Osteoblast (primary cell): ENCODE measurements at regions not wholly inside any gene's neighbourhood (a gene's known extent, or its start where the extent isn't known, plus 50 kb on each side); places are given as distances from the start of the nearest gene placed in this dataset.

Experiments
- DNase-seq: peaks from one replicate; pipeline ENCODE4 v3.0.0; 2011; ENCODE audit warnings: low spot score, mixed read lengths; ENCODE audit not compliant: insufficient read length; ENCODE audit errors: missing footprints
- H2AFZ ChIP-seq: 2 replicates; pipeline ENCODE4 v1.6.0; 2011; ENCODE audit warnings: mild to moderate bottlenecking, low read length
- H3K27ac ChIP-seq: 2 replicates; pipeline ENCODE4 v1.5.1; 2011; ENCODE audit warnings: mild to moderate bottlenecking, low read depth, low read length, moderate library complexity
- H3K27me3 ChIP-seq: 2 replicates; pipeline ENCODE4 v1.6.0; 2012; ENCODE audit warnings: mild to moderate bottlenecking, control low read depth, inconsistent platforms, low read length, moderate library complexity; ENCODE audit not compliant: insufficient read depth
- H3K36me3 ChIP-seq: 2 replicates; pipeline ENCODE4 v1.5.1; 2011; ENCODE audit warnings: mild to moderate bottlenecking, low read length, control low read depth, moderate library complexity; ENCODE audit not compliant: insufficient read depth
- H3K4me1 ChIP-seq: 2 replicates; pipeline ENCODE4 v1.5.1; 2011; ENCODE audit warnings: mild to moderate bottlenecking, low read length, control low read depth, moderate library complexity; ENCODE audit not compliant: insufficient read depth
- H3K4me2 ChIP-seq: 2 replicates; pipeline ENCODE4 v1.6.0; 2011; ENCODE audit warnings: mild to moderate bottlenecking, low read length; ENCODE audit not compliant: insufficient read depth
- H3K4me3 ChIP-seq: fragments of 200-600 bp; sonication (generic); 3 replicates; pipeline ENCODE4 v1.5.1; 2012; ENCODE audit warnings: mild to moderate bottlenecking, low read length, inconsistent platforms; ENCODE audit not compliant: insufficient read depth
- H3K79me2 ChIP-seq: 2 replicates; pipeline ENCODE4 v1.6.0; 2012; ENCODE audit warnings: mild to moderate bottlenecking, low read length, control low read depth, inconsistent platforms; ENCODE audit not compliant: insufficient read depth
- H3K9me3 ChIP-seq: 2 replicates; pipeline ENCODE4 v1.5.1; 2011; ENCODE audit warnings: low read depth, low read length, control low read depth
- H4K20me1 ChIP-seq: 2 replicates; pipeline ENCODE4 v1.6.0; 2012; ENCODE audit warnings: mild to moderate bottlenecking, low read length, control low read depth; ENCODE audit not compliant: insufficient read depth
- TF ChIP-seq, protein P1 (sequence below): IDR thresholded peaks from 2 replicates; pipeline ENCODE4 v1.5.1; 2011; ENCODE audit warnings: mild to moderate bottlenecking, low read depth, low read length, moderate library complexity; ENCODE audit errors: extremely low read depth

DNA sequence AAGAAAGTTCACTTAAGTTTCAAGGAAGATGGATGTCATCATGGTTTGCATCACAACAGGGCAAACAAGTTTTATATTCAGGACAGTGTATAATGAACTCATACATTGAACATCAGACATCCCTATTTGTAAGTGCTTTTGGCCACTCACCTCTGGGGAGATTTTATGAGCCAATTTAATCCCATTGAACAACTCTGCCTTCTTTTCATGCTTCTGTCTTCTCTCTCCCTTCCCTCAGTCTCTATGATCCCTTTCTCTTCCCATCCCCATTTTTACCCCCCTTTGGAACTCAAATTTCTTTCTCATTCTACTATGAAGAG, 234.3 kb upstream of the POU2AF2 start:
- H3K4me3 ChIP-seq: no peak overlapping the region
- no peaks in the 10 kb centered on the region for H3K27me3 ChIP-seq
- TF ChIP-seq, protein P1, sequence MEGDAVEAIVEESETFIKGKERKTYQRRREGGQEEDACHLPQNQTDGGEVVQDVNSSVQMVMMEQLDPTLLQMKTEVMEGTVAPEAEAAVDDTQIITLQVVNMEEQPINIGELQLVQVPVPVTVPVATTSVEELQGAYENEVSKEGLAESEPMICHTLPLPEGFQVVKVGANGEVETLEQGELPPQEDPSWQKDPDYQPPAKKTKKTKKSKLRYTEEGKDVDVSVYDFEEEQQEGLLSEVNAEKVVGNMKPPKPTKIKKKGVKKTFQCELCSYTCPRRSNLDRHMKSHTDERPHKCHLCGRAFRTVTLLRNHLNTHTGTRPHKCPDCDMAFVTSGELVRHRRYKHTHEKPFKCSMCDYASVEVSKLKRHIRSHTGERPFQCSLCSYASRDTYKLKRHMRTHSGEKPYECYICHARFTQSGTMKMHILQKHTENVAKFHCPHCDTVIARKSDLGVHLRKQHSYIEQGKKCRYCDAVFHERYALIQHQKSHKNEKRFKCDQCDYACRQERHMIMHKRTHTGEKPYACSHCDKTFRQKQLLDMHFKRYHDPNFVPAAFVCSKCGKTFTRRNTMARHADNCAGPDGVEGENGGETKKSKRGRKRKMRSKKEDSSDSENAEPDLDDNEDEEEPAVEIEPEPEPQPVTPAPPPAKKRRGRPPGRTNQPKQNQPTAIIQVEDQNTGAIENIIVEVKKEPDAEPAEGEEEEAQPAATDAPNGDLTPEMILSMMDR: no peak
- DNase-seq: no peak
- H3K36me3 ChIP-seq: no peaks in the 10 kb centered on the region
- H2AFZ ChIP-seq: no peak overlapping the region
- no peaks in the 10 kb centered on the region for H3K9me3 ChIP-seq
- no peaks in the 10 kb centered on the region for H3K79me2 ChIP-seq
- no peak overlapping the region for H3K27ac ChIP-seq
- no peak overlapping the region for H3K4me2 ChIP-seq
- H4K20me1 ChIP-seq: no peaks in the 10 kb centered on the region
- H3K4me1 ChIP-seq: no peaks in the 10 kb centered on the region

DNA sequence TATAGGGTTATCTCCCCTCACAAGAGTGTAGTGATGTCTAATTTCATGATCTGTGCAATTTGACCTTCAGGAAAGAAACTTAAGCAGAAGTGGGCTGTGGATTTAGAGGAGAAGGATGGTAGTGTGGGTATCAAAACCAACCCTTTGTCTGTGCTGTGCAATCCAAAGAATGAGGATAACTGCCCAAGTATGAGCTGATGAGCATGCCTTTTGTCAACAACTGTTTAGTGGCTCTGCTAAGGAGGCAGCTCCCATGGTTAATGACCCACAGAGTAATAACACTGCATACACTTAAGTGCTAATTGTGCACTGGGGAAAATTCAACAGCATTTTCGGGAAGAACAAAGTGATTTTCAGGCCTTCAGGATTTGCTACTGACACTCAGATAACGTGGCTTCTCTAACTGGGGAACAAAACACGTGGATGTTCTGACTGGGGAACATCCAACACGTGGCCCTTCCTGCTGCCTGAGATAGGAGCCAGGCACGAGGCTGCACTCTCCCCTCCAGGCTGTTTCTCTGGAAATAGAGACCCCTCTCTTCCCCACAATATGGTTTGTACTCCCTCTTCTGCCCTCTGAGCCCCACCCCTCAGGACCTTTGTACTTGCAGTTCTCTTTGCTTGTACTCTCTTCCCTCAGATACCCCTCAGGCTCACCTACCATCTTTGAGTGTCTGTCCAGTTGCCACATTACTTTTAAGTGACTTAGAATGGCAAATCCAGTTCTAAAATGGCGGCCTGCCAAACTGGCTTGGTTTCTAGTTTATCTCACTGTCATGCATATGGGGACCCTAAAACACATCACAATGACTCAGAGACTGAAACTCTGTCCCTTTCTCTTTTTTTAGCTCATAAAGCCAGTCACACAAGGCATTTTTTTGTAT, 234.9 kb upstream of the POU2AF2 start:
- H3K27me3 ChIP-seq: no peaks in the 10 kb centered on the region
- no peaks in the 10 kb centered on the region for H3K4me1 ChIP-seq
- H3K4me2 ChIP-seq: no peak overlapping the region
- H3K9me3 ChIP-seq: no peaks in the 10 kb centered on the region
- TF ChIP-seq, protein P1: no peak
- no peak overlapping the region for H2AFZ ChIP-seq
- H3K4me3 ChIP-seq: no peak overlapping the region
- no peaks in the 10 kb centered on the region for H3K79me2 ChIP-seq
- DNase-seq: no peak
- H4K20me1 ChIP-seq: no peaks in the 10 kb centered on the region
- no peak overlapping the region for H3K27ac ChIP-seq
- H3K36me3 ChIP-seq: no peaks in the 10 kb centered on the region

DNA sequence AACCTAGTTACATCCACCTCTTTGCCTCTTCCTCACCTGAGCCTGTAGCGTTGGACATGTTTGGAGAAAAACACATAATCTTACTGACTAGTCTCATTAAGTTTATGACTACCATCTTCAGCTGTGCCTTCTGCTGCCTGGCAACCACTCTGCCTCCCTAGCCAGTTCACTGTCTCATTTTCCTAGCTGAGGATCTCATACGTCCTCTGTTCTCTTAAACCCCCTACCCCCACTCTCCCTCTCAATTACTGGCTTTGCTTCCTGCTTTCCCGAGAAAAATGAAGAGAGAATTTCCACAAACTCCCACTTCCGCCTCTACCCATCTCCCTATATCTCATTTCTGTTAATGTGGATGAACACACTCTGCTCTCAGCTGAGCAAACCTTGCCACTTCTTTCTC, 239.3 kb upstream of the POU2AF2 start:
- Histone ChIP-seq H2AFZ (no peak overlapping the region), H3K79me2 (no peaks in the 10 kb centered on the region), H3K27ac (no peak overlapping the region), H3K4me3 (no peak overlapping the region), H3K27me3 (no peaks in the 10 kb centered on the region), H3K4me1 (no peaks in the 10 kb centered on the region), H4K20me1 (no peaks in the 10 kb centered on the region), H3K9me3 (no peaks in the 10 kb centered on the region), H3K36me3 (no peaks in the 10 kb centered on the region), H3K4me2 (no peak overlapping the region)
- TF ChIP-seq, protein P1: no peak
- DNase-seq: no peak

DNA sequence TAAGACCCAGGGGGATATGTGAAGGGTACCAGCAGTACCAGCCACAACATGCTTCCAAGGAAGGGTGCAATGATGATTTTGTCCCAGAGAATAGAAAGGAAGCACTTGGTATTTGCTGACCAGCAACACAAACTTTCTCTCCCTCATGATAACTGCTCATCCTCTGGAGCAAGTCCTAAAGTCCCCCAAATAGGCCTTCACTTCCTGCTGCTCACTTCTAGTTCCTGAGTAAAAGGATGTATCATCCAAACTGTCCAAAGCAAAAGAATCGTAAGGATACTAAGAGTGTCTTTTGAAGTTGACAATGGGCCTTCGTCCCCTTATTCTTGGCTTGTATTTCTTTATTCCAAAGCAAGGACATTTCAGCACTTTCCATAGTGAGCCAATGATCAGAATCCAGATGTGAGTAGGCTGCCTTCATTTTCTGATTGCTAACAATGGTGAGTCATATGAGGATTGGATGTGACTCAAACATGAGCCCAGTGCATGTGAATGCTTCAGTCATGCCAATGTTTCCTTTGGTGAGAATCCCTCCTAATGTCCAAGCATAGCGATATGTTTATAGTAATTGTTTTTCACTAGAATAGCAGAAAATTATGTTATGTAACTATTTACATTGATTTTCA, 243.4 kb upstream of the POU2AF2 start:
- H3K4me2 ChIP-seq: no peak overlapping the region
- no peak overlapping the region for H3K27ac ChIP-seq
- H3K4me3 ChIP-seq: no peak overlapping the region
- H3K27me3 ChIP-seq: no peaks in the 10 kb centered on the region
- H3K79me2 ChIP-seq: no peaks in the 10 kb centered on the region
- no peaks in the 10 kb centered on the region for H3K36me3 ChIP-seq
- peak; percentile 46 for DNase-seq
- TF ChIP-seq, protein P1: no peak
- H4K20me1 ChIP-seq: no peaks in the 10 kb centered on the region
- H2AFZ ChIP-seq: no peak overlapping the region
- no peaks in the 10 kb centered on the region for H3K4me1 ChIP-seq
- H3K9me3 ChIP-seq: no peaks in the 10 kb centered on the region
